ENCODE measurements at regions not wholly inside any gene's neighbourhood (a gene's known extent, or its start where the extent isn't known, plus 50 kb on each side); places are given as distances from the start of the nearest gene placed in this dataset.

DNA sequence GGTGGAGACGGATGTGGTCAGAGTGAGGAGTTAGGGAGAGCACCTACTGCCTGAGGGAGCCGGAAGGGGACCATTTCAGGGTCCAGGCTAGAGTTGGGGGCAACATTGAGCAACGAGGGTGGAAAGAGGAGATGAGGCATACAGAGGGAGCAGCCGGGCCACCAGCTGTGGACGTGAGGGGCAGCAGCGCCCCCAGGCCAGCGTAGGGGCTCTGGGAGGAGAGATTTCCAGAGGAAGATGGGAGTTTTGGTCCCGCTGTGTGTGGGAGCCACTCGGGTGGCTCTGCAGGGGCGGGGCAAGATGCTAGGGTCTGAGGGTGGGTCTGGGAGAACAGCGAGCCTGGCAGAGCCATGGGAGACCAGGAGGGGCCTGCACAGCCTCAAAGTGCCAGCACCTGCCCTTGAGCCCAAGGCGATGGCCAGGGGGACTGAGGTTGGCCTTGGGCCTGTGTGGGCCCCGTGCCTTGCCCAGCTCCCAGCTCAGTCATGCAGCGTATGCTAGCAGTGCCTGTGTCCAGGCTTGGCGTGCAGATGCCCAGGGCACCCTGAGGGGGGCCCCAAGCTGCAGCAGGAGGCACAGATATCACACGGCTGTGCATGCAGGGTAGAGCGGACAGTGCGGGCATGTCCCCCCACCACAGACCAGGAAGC is 80.5 kb upstream of the PPP1R26 start:
- Histone ChIP-seq H3K27ac (ENCODE audit: insufficient read depth, low read length, poor library complexity, severe bottlenecking) (no peak overlapping the region), H3K4me1 (ENCODE audit: control insufficient read depth, insufficient read depth, low read length, poor library complexity, severe bottlenecking) (no peaks in the 10 kb centered on the region), H3K27me3 (ENCODE audit: control insufficient read depth, insufficient read depth, low read length) (no peaks in the 10 kb centered on the region), H3K4me3 (ENCODE audit: low read depth, low read length) (no peak overlapping the region), H3K36me3 (ENCODE audit: control insufficient read depth, insufficient read depth, low read length) (no peaks in the 10 kb centered on the region), H3K9me3 (ENCODE audit: control insufficient read depth in 2 of 2, low read length in 2 of 2) (no peaks in the 10 kb centered on the region)
- Mint-ChIP-seq H3K4me3 (no peak overlapping the region), H3K27me3 (no peaks in the 10 kb centered on the region), H3K27ac (no peak overlapping the region), H3K9me3 (peaks cover 0 to 3% (median 0%) of the 10 kb centered on the region in 7 donors), H3K4me1 (no peaks in the 10 kb centered on the region), H3K36me3 (no peaks in the 10 kb centered on the region)
- DNase-seq (no peak), ATAC-seq (ENCODE audit: low read depth in 2 of 2) (no peak)

- no peak overlapping the region for H3K4me3 Mint-ChIP-seq
- no peak overlapping the region for H3K27ac ChIP-seq (ENCODE audit: insufficient read depth, low read length, poor library complexity, severe bottlenecking)
- no peak overlapping the region for H3K27ac Mint-ChIP-seq
- DNase-seq, result no peak
- no peaks in the 10 kb centered on the region for H3K36me3 Mint-ChIP-seq
- ATAC-seq (ENCODE audit: low read depth in 2 of 2), result no peak
- no peaks in the 10 kb centered on the region for H3K27me3 ChIP-seq (ENCODE audit: control insufficient read depth, insufficient read depth, low read length)
- H3K9me3 Mint-ChIP-seq, result no peaks in the 10 kb centered on the region
- H3K4me1 ChIP-seq (ENCODE audit: control insufficient read depth, insufficient read depth, low read length, poor library complexity, severe bottlenecking), result no peaks in the 10 kb centered on the region
- no peaks in the 10 kb centered on the region for H3K9me3 ChIP-seq (ENCODE audit: control insufficient read depth in 2 of 2, low read length in 2 of 2)
- H3K4me3 ChIP-seq (ENCODE audit: low read depth, low read length), result no peak overlapping the region
- H3K4me1 Mint-ChIP-seq, result no peaks in the 10 kb centered on the region
- H3K36me3 ChIP-seq (ENCODE audit: control insufficient read depth, insufficient read depth, low read length), result no peaks in the 10 kb centered on the region
- no peaks in the 10 kb centered on the region for H3K27me3 Mint-ChIP-seq
These were observed 79.1 kb upstream of the PPP1R26 start for GRCh38 chr9:135400496-135400895.

DNA sequence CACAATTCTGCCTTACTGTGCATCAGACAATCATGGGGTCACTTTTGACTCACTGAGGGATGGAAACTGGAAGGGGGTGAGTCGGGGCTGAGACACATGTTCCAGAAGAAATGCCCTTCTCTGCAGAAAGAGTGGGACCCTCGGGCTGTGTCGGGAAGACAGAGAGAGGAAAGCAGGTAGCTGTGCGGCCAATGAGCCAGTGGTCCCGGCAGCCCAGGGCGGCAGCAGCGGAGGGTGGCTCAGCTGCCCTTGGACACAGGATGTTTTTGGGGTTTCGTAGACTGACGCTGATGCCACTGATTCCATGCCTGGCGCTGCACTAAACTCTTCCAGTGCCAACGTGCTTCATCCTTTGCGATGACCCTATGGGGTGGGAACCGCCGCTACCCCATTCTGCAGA is 78.4 kb upstream of the PPP1R26 start:
- H3K36me3 ChIP-seq (ENCODE audit: control insufficient read depth, insufficient read depth, low read length), result no peaks in the 10 kb centered on the region
- H3K9me3 Mint-ChIP-seq, result no peaks in the 10 kb centered on the region
- no peaks in the 10 kb centered on the region for H3K27me3 ChIP-seq (ENCODE audit: control insufficient read depth, insufficient read depth, low read length)
- no peaks in the 10 kb centered on the region for H3K27me3 Mint-ChIP-seq
- H3K4me1 Mint-ChIP-seq, result no peaks in the 10 kb centered on the region
- H3K4me3 Mint-ChIP-seq, result no peak overlapping the region
- H3K4me1 ChIP-seq (ENCODE audit: control insufficient read depth, insufficient read depth, low read length, poor library complexity, severe bottlenecking), result no peaks in the 10 kb centered on the region
- H3K4me3 ChIP-seq (ENCODE audit: low read depth, low read length), result no peak overlapping the region
- ATAC-seq (ENCODE audit: low read depth in 2 of 2) (no peak), DNase-seq (no peak)
- no peak overlapping the region for H3K27ac ChIP-seq (ENCODE audit: insufficient read depth, low read length, poor library complexity, severe bottlenecking)
- no peaks in the 10 kb centered on the region for H3K9me3 ChIP-seq (ENCODE audit: control insufficient read depth in 2 of 2, low read length in 2 of 2)
- no peaks in the 10 kb centered on the region for H3K36me3 Mint-ChIP-seq
- no peak overlapping the region for H3K27ac Mint-ChIP-seq

DNA sequence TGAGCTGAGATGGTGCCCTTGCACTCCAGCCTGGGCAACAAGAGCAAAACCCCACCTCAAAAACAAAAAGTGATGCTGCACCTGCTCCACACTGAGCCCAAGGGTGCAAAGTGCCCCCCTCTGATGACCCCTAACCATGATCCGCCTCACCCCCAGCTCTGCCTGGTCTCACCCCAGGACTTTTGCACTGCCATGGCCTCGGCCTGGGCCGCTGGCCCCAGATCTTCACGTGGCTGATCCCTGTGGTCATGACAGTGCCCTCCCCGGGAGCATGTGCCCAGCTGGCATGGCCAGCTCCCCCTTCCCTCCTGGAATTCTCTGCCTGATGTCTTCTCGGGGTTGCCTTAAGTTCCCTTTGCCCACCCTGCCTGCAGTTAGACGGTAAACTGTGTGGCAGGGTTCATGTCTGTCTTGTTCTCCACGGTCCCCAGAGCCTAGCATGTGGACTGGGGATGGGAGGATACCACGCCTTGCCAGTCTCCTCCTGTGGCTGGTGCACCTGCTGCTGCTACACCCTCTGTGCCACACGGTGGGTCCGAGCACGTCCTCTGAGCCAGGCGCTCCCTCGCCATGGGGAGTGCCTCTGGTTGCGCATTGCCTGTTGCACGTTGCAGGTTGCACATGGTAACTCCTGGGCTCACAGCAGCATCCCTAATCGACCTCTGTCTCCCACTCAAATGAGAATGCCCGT is 77.4 kb upstream of the PPP1R26 start:
- Histone ChIP-seq H3K4me3 (ENCODE audit: low read depth, low read length) (no peak overlapping the region), H3K27ac (ENCODE audit: insufficient read depth, low read length, poor library complexity, severe bottlenecking) (no peak overlapping the region), H3K27me3 (ENCODE audit: control insufficient read depth, insufficient read depth, low read length) (no peaks in the 10 kb centered on the region), H3K9me3 (ENCODE audit: control insufficient read depth in 2 of 2, low read length in 2 of 2) (no peaks in the 10 kb centered on the region), H3K36me3 (ENCODE audit: control insufficient read depth, insufficient read depth, low read length) (no peaks in the 10 kb centered on the region), H3K4me1 (ENCODE audit: control insufficient read depth, insufficient read depth, low read length, poor library complexity, severe bottlenecking) (no peaks in the 10 kb centered on the region)
- no peaks in the 10 kb centered on the region for H3K36me3 Mint-ChIP-seq
- no peak for ATAC-seq (ENCODE audit: low read depth in 2 of 2)
- no peak for DNase-seq
- peaks cover under 1% of the 10 kb centered on the region for H3K27me3 Mint-ChIP-seq
- no peak overlapping the region for H3K4me3 Mint-ChIP-seq
- H3K4me1 Mint-ChIP-seq, result no peaks in the 10 kb centered on the region
- no peak overlapping the region for H3K27ac Mint-ChIP-seq
- H3K9me3 Mint-ChIP-seq, result no peaks in the 10 kb centered on the region

DNA sequence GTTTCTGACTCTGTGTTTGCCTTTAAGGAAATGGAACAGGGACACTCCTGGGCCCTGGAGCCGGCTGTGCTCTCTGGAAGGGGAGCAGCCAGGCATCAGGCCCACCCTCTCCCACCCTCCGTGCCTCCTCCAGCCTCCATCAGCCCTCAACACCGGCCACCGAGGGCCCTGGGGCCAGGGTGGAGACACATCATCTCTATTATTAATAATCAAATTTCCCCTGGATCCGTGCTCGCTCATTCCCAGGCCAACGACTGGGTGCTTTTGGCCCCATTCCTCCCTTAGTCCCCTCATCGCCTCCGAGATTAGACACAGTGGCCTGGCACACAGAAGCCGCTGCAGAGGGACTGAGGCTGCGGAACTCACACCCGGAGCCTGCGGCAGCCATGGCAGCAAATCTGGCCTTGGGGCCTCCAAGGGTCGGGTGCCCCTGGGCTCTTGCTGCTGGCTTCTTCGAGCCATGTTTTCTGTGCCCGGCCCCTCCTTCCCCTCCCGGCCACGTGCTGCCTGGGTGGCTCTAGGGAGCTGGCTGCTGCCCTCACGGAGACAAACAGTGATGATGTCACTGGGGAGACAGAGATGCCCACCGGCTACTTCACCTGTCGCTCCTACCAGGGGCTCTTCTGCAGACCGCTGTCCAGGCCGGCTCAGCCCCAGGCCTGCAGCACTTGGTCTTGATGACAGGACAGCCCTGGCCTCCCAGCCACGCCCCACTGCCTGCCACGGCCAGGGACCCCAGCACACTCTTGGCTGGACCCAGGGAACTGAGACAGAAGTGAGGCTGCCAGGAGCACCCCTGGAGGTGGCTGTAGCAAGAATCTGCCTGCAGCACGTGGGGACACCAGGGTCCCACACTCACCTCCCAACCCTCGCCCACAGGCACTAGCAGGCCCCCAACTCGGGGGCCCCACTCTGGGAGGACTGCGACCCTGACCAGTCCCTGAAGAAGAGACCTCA is 76.6 kb upstream of the PPP1R26 start:
- no peak overlapping the region for H3K4me3 ChIP-seq (ENCODE audit: low read depth, low read length)
- H3K27me3 ChIP-seq (ENCODE audit: control insufficient read depth, insufficient read depth, low read length), result no peaks in the 10 kb centered on the region
- Mint-ChIP-seq H3K9me3 (no peaks in the 10 kb centered on the region), H3K27me3 (peaks cover 7% of the 10 kb centered on the region), H3K27ac (no peak overlapping the region), H3K36me3 (no peaks in the 10 kb centered on the region), H3K4me1 (no peaks in the 10 kb centered on the region), H3K4me3 (no peak overlapping the region)
- no peaks in the 10 kb centered on the region for H3K36me3 ChIP-seq (ENCODE audit: control insufficient read depth, insufficient read depth, low read length)
- H3K27ac ChIP-seq (ENCODE audit: insufficient read depth, low read length, poor library complexity, severe bottlenecking), result no peak overlapping the region
- ATAC-seq (ENCODE audit: low read depth in 2 of 2) (peak in 1 of 2 donors; percentile 25), DNase-seq (no peak)
- H3K4me1 ChIP-seq (ENCODE audit: control insufficient read depth, insufficient read depth, low read length, poor library complexity, severe bottlenecking), result no peaks in the 10 kb centered on the region
- H3K9me3 ChIP-seq (ENCODE audit: control insufficient read depth in 2 of 2, low read length in 2 of 2), result no peaks in the 10 kb centered on the region

DNA sequence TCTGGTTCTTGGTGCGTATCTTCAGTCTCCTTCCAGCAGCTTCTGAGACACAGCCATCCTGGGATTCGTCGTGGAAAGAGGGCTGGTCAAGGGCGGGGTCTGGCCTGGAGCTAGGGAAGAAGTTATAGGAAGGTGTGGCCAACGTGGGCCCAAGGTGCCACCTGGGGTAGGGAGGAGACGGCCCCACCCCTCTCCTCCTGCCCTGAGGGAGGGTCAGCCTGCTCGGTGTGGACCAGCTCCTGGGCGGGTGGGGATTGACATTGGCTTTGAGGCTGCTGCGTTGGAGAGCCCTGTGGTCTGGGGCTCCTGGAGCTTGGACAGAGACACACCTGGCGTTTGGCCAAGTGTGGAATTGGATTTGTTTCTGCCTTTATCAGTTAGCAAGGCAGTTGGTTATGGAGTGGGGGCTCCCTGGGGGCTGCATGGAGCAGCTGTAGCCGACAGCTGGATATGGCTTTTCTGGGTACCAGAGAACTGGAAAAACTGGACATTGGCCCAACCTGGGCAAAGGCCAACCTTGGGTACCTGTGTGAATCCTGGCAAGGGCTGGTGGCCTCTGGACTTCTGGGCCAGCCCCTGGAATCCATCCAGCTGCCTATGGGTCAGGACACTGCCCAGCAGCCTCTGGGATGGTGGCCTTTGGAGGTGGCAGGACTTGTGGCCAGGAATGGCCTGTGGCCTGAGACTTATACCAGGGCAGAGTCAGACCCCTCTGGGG is 75.7 kb upstream of the PPP1R26 start:
- Histone ChIP-seq H3K27me3 (ENCODE audit: control insufficient read depth, insufficient read depth, low read length) (no peaks in the 10 kb centered on the region), H3K27ac (ENCODE audit: insufficient read depth, low read length, poor library complexity, severe bottlenecking) (no peak overlapping the region), H3K4me1 (ENCODE audit: control insufficient read depth, insufficient read depth, low read length, poor library complexity, severe bottlenecking) (no peaks in the 10 kb centered on the region), H3K9me3 (ENCODE audit: control insufficient read depth in 2 of 2, low read length in 2 of 2) (no peaks in the 10 kb centered on the region), H3K4me3 (ENCODE audit: low read depth, low read length) (no peak overlapping the region), H3K36me3 (ENCODE audit: control insufficient read depth, insufficient read depth, low read length) (no peaks in the 10 kb centered on the region)
- no peaks in the 10 kb centered on the region for H3K9me3 Mint-ChIP-seq
- peak overlapping the region in 1 of 3 donors; percentile 43 for H3K27ac Mint-ChIP-seq
- ATAC-seq (ENCODE audit: low read depth in 2 of 2) (no peak), DNase-seq (no peak)
- peaks cover 16% of the 10 kb centered on the region for H3K27me3 Mint-ChIP-seq
- no peak overlapping the region for H3K4me3 Mint-ChIP-seq
- no peaks in the 10 kb centered on the region for H3K4me1 Mint-ChIP-seq
- H3K36me3 Mint-ChIP-seq, result no peaks in the 10 kb centered on the region

GRCh38 chr9:135404451-135405144 is 75.0 kb upstream of the PPP1R26 start:
- no peaks in the 10 kb centered on the region for H3K36me3 Mint-ChIP-seq
- no peaks in the 10 kb centered on the region for H3K36me3 ChIP-seq (ENCODE audit: control insufficient read depth, insufficient read depth, low read length)
- no peaks in the 10 kb centered on the region for H3K4me1 Mint-ChIP-seq
- H3K9me3 Mint-ChIP-seq, result no peaks in the 10 kb centered on the region
- no peaks in the 10 kb centered on the region for H3K27me3 ChIP-seq (ENCODE audit: control insufficient read depth, insufficient read depth, low read length)
- H3K27ac ChIP-seq (ENCODE audit: insufficient read depth, low read length, poor library complexity, severe bottlenecking), result no peak overlapping the region
- no peaks in the 10 kb centered on the region for H3K4me1 ChIP-seq (ENCODE audit: control insufficient read depth, insufficient read depth, low read length, poor library complexity, severe bottlenecking)
- H3K4me3 ChIP-seq (ENCODE audit: low read depth, low read length), result no peak overlapping the region
- H3K27me3 Mint-ChIP-seq, result peaks cover 18% of the 10 kb centered on the region
- H3K4me3 Mint-ChIP-seq, result no peak overlapping the region
- peak overlapping the region in 1 of 3 donors; percentile 43 for H3K27ac Mint-ChIP-seq
- no peaks in the 10 kb centered on the region for H3K9me3 ChIP-seq (ENCODE audit: control insufficient read depth in 2 of 2, low read length in 2 of 2)
- no peak for ATAC-seq (ENCODE audit: low read depth in 2 of 2)
- no peak for DNase-seq
